ENCODE measurements at regions not wholly inside any gene's neighbourhood (a gene's known extent, or its start where the extent isn't known, plus 50 kb on each side); places are given as distances from the start of the nearest gene placed in this dataset.

DNA sequence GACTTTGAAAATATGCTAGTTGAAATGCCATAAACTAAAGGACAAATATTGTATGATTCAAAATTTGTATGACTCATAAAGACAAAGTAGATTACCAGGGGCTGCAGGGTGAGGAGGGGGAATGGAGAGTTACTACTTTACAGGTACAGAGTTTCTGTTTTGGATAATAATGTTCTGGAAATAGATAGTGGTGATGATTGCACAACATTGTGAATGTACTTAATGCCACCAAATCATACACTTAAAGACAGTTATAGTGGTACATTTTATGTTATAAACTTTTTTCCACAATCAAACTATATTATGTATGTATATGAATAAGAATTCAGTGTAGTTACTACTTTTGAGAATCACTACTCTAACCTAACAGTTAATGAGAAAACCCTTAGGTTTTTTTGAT lies 368.1 kb downstream of the ZFHX3 start:
- no peak for DNase-seq (ENCODE audit: insufficient read length, low spot score, missing footprints)
- H4K20me1 ChIP-seq (ENCODE audit: insufficient read depth, low read length): no peaks in the 10 kb centered on the region
- TF ChIP-seq, protein P1, sequence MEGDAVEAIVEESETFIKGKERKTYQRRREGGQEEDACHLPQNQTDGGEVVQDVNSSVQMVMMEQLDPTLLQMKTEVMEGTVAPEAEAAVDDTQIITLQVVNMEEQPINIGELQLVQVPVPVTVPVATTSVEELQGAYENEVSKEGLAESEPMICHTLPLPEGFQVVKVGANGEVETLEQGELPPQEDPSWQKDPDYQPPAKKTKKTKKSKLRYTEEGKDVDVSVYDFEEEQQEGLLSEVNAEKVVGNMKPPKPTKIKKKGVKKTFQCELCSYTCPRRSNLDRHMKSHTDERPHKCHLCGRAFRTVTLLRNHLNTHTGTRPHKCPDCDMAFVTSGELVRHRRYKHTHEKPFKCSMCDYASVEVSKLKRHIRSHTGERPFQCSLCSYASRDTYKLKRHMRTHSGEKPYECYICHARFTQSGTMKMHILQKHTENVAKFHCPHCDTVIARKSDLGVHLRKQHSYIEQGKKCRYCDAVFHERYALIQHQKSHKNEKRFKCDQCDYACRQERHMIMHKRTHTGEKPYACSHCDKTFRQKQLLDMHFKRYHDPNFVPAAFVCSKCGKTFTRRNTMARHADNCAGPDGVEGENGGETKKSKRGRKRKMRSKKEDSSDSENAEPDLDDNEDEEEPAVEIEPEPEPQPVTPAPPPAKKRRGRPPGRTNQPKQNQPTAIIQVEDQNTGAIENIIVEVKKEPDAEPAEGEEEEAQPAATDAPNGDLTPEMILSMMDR (IDR thresholded peaks at IDR 0.05; ENCODE audit: extremely low read depth, low read depth, low read length): no peak

DNA sequence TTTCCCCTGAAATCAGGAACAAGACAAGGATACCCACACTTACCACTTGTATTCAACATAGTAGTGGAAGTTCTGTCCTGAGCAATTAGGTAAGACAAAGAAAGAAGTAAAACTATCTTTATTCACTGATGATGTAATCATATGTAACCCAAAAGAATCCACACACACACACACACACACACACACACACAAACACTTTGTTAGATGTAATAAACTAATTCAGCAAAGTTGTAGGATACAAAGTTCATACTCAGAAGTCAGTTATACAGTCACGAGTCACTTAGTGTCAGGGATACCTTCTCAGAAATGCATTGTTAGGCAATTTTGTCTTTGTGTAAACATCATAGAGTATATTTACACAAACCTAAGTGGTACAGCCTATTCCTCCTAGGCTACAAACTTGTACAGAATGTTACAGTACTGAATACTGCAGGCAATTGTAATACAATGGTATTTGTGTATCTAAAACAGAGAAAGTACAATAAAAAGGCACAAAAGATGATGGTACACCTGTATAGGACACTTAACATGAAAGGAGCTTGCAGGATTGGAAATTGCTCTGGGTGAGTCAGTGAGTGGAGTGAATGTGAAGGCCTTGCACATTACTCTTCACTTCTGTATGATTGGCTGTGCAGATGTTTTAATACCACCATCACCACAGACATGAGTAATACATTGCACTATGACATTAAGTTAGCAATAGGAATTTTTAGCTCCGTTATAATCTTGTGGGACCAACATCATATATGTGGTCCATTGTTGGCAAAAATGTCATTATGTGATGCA lies 370.1 kb downstream of the ZFHX3 start:
- no peak overlapping the region for H3K27ac ChIP-seq (ENCODE audit: low read depth, low read length)
- no peaks in the 10 kb centered on the region for H3K79me2 ChIP-seq (ENCODE audit: insufficient read depth, low read length)
- no peak for DNase-seq (ENCODE audit: insufficient read length, low spot score, missing footprints)
- no peaks in the 10 kb centered on the region for H3K27me3 ChIP-seq (ENCODE audit: insufficient read depth, low read length)
- no peaks in the 10 kb centered on the region for H3K36me3 ChIP-seq (ENCODE audit: insufficient read depth, low read length)
- no peaks in the 10 kb centered on the region for H3K4me1 ChIP-seq (ENCODE audit: insufficient read depth, low read length)
- no peak overlapping the region for H3K4me2 ChIP-seq (ENCODE audit: insufficient read depth, low read length)
- peaks cover 3% of the 10 kb centered on the region for H3K9me3 ChIP-seq (ENCODE audit: low read depth, low read length)
- no peaks in the 10 kb centered on the region for H4K20me1 ChIP-seq (ENCODE audit: insufficient read depth, low read length)
- H2AFZ ChIP-seq (ENCODE audit: low read length): no peak overlapping the region
- no peak overlapping the region for H3K4me3 ChIP-seq (ENCODE audit: insufficient read depth, low read length)
- TF ChIP-seq, protein P1 (IDR thresholded peaks at IDR 0.05; ENCODE audit: extremely low read depth, low read depth, low read length): no peak

More for the DNA sequence above, 368.1 kb downstream of the ZFHX3 start:
- Histone ChIP-seq H2AFZ (ENCODE audit: low read length) (no peak overlapping the region), H3K27me3 (ENCODE audit: insufficient read depth, low read length) (no peaks in the 10 kb centered on the region), H3K4me3 (ENCODE audit: insufficient read depth, low read length) (no peak overlapping the region), H3K4me2 (ENCODE audit: insufficient read depth, low read length) (no peak overlapping the region), H3K36me3 (ENCODE audit: insufficient read depth, low read length) (no peaks in the 10 kb centered on the region), H3K4me1 (ENCODE audit: insufficient read depth, low read length) (no peaks in the 10 kb centered on the region), H3K79me2 (ENCODE audit: insufficient read depth, low read length) (no peaks in the 10 kb centered on the region), H3K27ac (ENCODE audit: low read depth, low read length) (no peak overlapping the region), H3K9me3 (ENCODE audit: low read depth, low read length) (no peaks in the 10 kb centered on the region)

GRCh38 chr16:72673118-72673517 lies 374.8 kb downstream of the ZFHX3 start:
- no peak overlapping the region for H2AFZ ChIP-seq (ENCODE audit: low read length)
- no peak overlapping the region for H3K4me2 ChIP-seq (ENCODE audit: insufficient read depth, low read length)
- no peaks in the 10 kb centered on the region for H3K4me1 ChIP-seq (ENCODE audit: insufficient read depth, low read length)
- no peak overlapping the region for H3K27ac ChIP-seq (ENCODE audit: low read depth, low read length)
- DNase-seq (ENCODE audit: insufficient read length, low spot score, missing footprints): no peak
- TF ChIP-seq, protein P1 (IDR thresholded peaks at IDR 0.05; ENCODE audit: extremely low read depth, low read depth, low read length): no peak
- H3K4me3 ChIP-seq (ENCODE audit: insufficient read depth, low read length): no peak overlapping the region
- no peaks in the 10 kb centered on the region for H3K36me3 ChIP-seq (ENCODE audit: insufficient read depth, low read length)
- H3K79me2 ChIP-seq (ENCODE audit: insufficient read depth, low read length): no peaks in the 10 kb centered on the region
- no peaks in the 10 kb centered on the region for H4K20me1 ChIP-seq (ENCODE audit: insufficient read depth, low read length)
- H3K27me3 ChIP-seq (ENCODE audit: insufficient read depth, low read length): no peaks in the 10 kb centered on the region
- H3K9me3 ChIP-seq (ENCODE audit: low read depth, low read length): peaks cover 3% of the 10 kb centered on the region

GRCh38 chr16:72666267-72666666 lies 381.7 kb downstream of the ZFHX3 start:
- Histone ChIP-seq H3K27me3 (ENCODE audit: insufficient read depth, low read length) (no peaks in the 10 kb centered on the region), H3K4me2 (ENCODE audit: insufficient read depth, low read length) (no peak overlapping the region), H3K4me1 (ENCODE audit: insufficient read depth, low read length) (peaks cover 9% of the 10 kb centered on the region), H3K27ac (ENCODE audit: low read depth, low read length) (no peak overlapping the region), H2AFZ (ENCODE audit: low read length) (no peak overlapping the region), H3K4me3 (ENCODE audit: insufficient read depth, low read length) (no peak overlapping the region), H4K20me1 (ENCODE audit: insufficient read depth, low read length) (no peaks in the 10 kb centered on the region), H3K9me3 (ENCODE audit: low read depth, low read length) (no peaks in the 10 kb centered on the region), H3K36me3 (ENCODE audit: insufficient read depth, low read length) (no peaks in the 10 kb centered on the region), H3K79me2 (ENCODE audit: insufficient read depth, low read length) (no peaks in the 10 kb centered on the region)
- DNase-seq (ENCODE audit: insufficient read length, low spot score, missing footprints): no peak
- TF ChIP-seq, protein P1 (IDR thresholded peaks at IDR 0.05; ENCODE audit: extremely low read depth, low read depth, low read length): no peak
